Calu3 (cell line): ENCODE measurements at regions not wholly inside any gene's neighbourhood (a gene's known extent, or its start where the extent isn't known, plus 50 kb on each side); places are given as distances from the start of the nearest gene placed in this dataset.

Experiments used
- BruUV-seq: library from RNA; stranded (reverse); fragments of 400-500 nt; replicated peaks from 2 replicates; lab custom pipeline; 2021; lab: Mats Ljungman, UMichigan
- CTCF ChIA-PET: fragments of 300-600 bp; sonication (Branson Sonifier 250); formaldehyde crosslinking; loops from one replicate; lab custom pipeline; 2022; ENCODE audit warnings: antibody characterized with exemption; lab: Charles Lee
- DNase-seq: peaks from one replicate; pipeline ENCODE4 v3.0.0; 2022
- H3K27ac Mint-ChIP-seq: one replicate; pipeline ENCODE4 v1.8.0; 2022; ENCODE audit warnings: mixed read lengths; ENCODE audit not compliant: unreplicated experiment
- H3K27me3 Mint-ChIP-seq: one replicate; pipeline ENCODE4 v1.8.0; 2022; ENCODE audit warnings: mixed read lengths; ENCODE audit not compliant: unreplicated experiment
- H3K36me3 Mint-ChIP-seq: one replicate; pipeline ENCODE4 v1.8.0; 2022; ENCODE audit warnings: mild to moderate bottlenecking, moderate library complexity, mixed read lengths; ENCODE audit not compliant: insufficient read depth, unreplicated experiment
- H3K4me1 Mint-ChIP-seq: one replicate; pipeline ENCODE4 v1.8.0; 2022; ENCODE audit warnings: mild to moderate bottlenecking, low read depth, mixed read lengths; ENCODE audit not compliant: unreplicated experiment
- H3K4me3 Mint-ChIP-seq: one replicate; pipeline ENCODE4 v1.8.0; 2022; ENCODE audit warnings: mild to moderate bottlenecking, low read depth, moderate library complexity, mixed read lengths; ENCODE audit not compliant: unreplicated experiment
- H3K9me3 Mint-ChIP-seq: one replicate; pipeline ENCODE4 v1.8.0; 2022; ENCODE audit warnings: low read depth, mixed read lengths; ENCODE audit not compliant: unreplicated experiment
- intact Hi-C: fragments of 100-400 bp; cut with micrococcal nuclease; formaldehyde crosslinking; loops from one replicate; pipeline ENCODE4 v1.10.0; 2022; ENCODE audit not compliant: unreplicated experiment
- TF ChIP-seq, protein P1 (sequence below): fragments of 200-600 bp; IDR thresholded peaks from one replicate; pipeline ENCODE4 v1.8.0; 2022; ENCODE audit warnings: antibody characterized with exemption; ENCODE audit not compliant: unreplicated experiment

DNA sequence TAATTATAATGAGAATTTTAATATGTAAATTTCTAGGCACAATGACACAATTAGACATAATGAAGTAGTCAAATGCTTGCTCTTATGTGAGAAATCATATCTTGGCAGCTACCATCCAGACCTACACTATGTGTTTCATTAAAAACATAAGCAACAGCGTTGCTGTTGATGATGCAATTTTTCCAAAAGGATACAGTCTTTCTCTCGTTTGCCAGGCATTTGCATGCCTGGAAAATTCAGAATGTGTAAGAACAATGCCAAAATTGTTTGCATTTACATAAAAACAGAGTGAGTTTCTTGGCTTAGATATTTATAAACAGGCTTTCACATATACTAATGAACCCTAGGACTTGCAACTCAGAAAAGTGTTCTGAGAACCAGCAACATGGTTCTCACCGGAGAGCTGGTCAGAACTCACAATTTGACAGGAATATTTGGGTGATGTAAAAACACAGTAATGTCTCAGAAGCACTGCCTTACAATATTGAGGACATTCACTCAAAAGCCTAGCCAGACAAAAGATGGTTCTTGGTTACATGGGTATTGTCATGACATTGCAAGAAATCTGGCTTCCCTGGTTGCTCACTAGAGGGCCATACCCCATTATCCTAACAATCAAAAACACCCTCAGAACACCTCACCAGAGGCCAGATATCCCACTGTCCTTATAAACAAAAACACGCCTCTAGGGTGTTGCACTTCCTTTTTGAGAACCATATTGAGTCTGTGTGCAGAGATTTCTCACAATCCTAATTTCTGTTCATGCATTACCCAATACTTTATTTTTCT, 1029.0 kb upstream of the AGA start:
- Mint-ChIP-seq H3K9me3 (no peaks in the 10 kb centered on the region), H3K4me3 (no peak overlapping the region), H3K36me3 (no peaks in the 10 kb centered on the region), H3K4me1 (no peaks in the 10 kb centered on the region), H3K27me3 (no peaks in the 10 kb centered on the region), H3K27ac (no peak overlapping the region)
- DNase-seq: no peak
- TF ChIP-seq, protein P1, sequence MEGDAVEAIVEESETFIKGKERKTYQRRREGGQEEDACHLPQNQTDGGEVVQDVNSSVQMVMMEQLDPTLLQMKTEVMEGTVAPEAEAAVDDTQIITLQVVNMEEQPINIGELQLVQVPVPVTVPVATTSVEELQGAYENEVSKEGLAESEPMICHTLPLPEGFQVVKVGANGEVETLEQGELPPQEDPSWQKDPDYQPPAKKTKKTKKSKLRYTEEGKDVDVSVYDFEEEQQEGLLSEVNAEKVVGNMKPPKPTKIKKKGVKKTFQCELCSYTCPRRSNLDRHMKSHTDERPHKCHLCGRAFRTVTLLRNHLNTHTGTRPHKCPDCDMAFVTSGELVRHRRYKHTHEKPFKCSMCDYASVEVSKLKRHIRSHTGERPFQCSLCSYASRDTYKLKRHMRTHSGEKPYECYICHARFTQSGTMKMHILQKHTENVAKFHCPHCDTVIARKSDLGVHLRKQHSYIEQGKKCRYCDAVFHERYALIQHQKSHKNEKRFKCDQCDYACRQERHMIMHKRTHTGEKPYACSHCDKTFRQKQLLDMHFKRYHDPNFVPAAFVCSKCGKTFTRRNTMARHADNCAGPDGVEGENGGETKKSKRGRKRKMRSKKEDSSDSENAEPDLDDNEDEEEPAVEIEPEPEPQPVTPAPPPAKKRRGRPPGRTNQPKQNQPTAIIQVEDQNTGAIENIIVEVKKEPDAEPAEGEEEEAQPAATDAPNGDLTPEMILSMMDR: no peak
- intact Hi-C loops: no loop called here
- BruUV-seq: no TSS peak
- CTCF ChIA-PET: no interaction called here

DNA sequence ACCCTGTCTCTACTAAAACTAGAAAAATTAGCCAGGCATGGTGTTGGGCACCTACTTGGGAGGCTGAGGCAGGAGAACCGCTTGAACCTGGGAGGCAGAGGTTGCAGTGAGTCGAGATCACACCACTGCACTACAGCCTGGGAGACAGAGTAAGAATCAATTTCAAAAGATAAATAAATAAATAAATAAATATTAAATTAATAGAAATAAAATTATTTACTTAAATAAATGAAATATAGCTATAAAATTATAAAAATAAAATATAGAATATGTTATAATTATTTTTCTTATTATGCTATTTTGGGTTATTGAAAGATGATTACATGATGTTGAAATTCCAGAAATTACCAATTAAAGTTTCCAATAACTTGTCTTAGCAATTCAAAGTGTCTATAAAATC, 1029.8 kb upstream of the AGA start:
- no peaks in the 10 kb centered on the region for H3K9me3 Mint-ChIP-seq
- intact Hi-C loops: no loop called here
- TF ChIP-seq, protein P1: no peak
- H3K4me3 Mint-ChIP-seq: no peak overlapping the region
- no peak for DNase-seq
- no peak overlapping the region for H3K27ac Mint-ChIP-seq
- no peaks in the 10 kb centered on the region for H3K27me3 Mint-ChIP-seq
- H3K36me3 Mint-ChIP-seq: no peaks in the 10 kb centered on the region
- no TSS peak for BruUV-seq
- CTCF ChIA-PET: no interaction called here
- no peaks in the 10 kb centered on the region for H3K4me1 Mint-ChIP-seq

GRCh38 chr4:178480105-178480504, 1037.9 kb upstream of the AGA start:
- Mint-ChIP-seq H3K36me3 (no peaks in the 10 kb centered on the region), H3K4me3 (no peak overlapping the region), H3K27me3 (no peaks in the 10 kb centered on the region), H3K27ac (no peak overlapping the region), H3K4me1 (no peaks in the 10 kb centered on the region), H3K9me3 (no peaks in the 10 kb centered on the region)
- CTCF ChIA-PET: no interaction called here
- TF ChIP-seq, protein P1: no peak
- BruUV-seq: no TSS peak
- intact Hi-C loops: no loop called here
- DNase-seq: no peak

- CTCF ChIA-PET: no interaction called here
- no peaks in the 10 kb centered on the region for H3K4me1 Mint-ChIP-seq
- H3K9me3 Mint-ChIP-seq: no peaks in the 10 kb centered on the region
- H3K27ac Mint-ChIP-seq: no peak overlapping the region
- BruUV-seq: no TSS peak
- H3K4me3 Mint-ChIP-seq: no peak overlapping the region
- no peaks in the 10 kb centered on the region for H3K27me3 Mint-ChIP-seq
- intact Hi-C loops: no loop called here
- DNase-seq: no peak
- H3K36me3 Mint-ChIP-seq: no peaks in the 10 kb centered on the region
- TF ChIP-seq, protein P1: no peak
Measured at GRCh38 chr4:178480881-178481280, 1038.6 kb upstream of the AGA start.
